ENCODE measurements at regions not wholly inside any gene's neighbourhood (a gene's known extent, or its start where the extent isn't known, plus 50 kb on each side); places are given as distances from the start of the nearest gene placed in this dataset.

DNA sequence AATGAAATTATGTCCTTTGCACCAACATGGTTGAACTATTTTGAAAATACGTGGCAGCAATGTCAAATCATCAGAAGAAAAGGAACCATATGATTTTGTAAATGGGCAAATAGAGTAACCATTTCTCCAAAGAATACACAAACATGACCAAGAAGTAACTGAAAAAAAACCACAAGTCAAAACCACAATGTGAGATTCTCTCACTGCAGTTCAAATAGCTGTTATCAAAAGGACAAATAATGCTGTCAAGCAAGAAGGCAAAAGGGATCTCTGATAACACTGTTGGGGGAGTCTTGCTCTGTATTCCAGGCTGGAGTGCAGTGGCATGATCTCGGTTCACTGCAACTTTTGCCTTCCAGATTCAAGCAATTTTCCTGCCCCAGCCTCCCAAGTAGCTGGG is 170.7 kb upstream of the XIST start:
- no peak overlapping the region for H3K4me3 ChIP-seq (replicated peaks in 1 of 4; ENCODE audit: control extremely low read depth in 1 of 4, insufficient read depth in 1 of 4, low read depth in 3 of 4, low read length in 4 of 4)
- no peaks in the 10 kb centered on the region for H3K9me3 ChIP-seq (ENCODE audit: control insufficient read depth, insufficient read depth, low read depth, low read length)

DNA sequence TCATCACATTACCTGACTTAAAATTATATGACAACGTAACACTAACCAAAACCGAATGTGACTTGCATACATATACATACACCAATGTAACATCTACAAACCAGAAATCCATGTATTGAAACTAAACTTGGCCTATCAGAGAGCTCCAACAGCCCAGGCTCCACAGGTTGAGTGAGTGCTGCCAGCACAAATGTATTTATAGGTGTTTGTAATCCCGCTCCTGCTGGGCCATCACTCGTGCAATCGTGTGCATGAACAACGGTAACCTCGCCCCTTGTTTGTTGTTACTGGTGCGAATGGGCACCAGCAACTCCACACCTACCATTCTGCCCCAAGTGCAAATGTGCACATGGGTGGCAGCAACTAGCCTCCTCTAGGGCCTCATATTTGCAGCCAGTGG is 165.7 kb upstream of the XIST start:
- no peak overlapping the region for H3K4me3 ChIP-seq (replicated peaks in 1 of 4; ENCODE audit: control extremely low read depth in 1 of 4, insufficient read depth in 1 of 4, low read depth in 3 of 4, low read length in 4 of 4)
- no peak for DNase-seq (ENCODE audit: low read depth in 2 of 2)
- no peaks in the 10 kb centered on the region for H3K27me3 ChIP-seq (ENCODE audit: control insufficient read depth, insufficient read depth, low read length)
- no peak overlapping the region for H3K4me2 ChIP-seq (ENCODE audit: extremely low read depth, insufficient read depth, low read length)
- no peaks in the 10 kb centered on the region for H3K4me1 ChIP-seq (ENCODE audit: control insufficient read depth, extremely low read depth, insufficient read depth, low read length)
- H3K27ac ChIP-seq (ENCODE audit: insufficient read depth, low read length), result no peak overlapping the region
- no peak overlapping the region for H2AFZ ChIP-seq (ENCODE audit: low read length)
- no peaks in the 10 kb centered on the region for H3K9me3 ChIP-seq (ENCODE audit: control insufficient read depth, insufficient read depth, low read depth, low read length)
- H4K20me1 ChIP-seq (ENCODE audit: control insufficient read depth, extremely low read depth, insufficient read depth, low read length), result no peaks in the 10 kb centered on the region
- no peaks in the 10 kb centered on the region for H3K79me2 ChIP-seq (ENCODE audit: control insufficient read depth, insufficient read depth, low read length)
- TF ChIP-seq, protein P1, sequence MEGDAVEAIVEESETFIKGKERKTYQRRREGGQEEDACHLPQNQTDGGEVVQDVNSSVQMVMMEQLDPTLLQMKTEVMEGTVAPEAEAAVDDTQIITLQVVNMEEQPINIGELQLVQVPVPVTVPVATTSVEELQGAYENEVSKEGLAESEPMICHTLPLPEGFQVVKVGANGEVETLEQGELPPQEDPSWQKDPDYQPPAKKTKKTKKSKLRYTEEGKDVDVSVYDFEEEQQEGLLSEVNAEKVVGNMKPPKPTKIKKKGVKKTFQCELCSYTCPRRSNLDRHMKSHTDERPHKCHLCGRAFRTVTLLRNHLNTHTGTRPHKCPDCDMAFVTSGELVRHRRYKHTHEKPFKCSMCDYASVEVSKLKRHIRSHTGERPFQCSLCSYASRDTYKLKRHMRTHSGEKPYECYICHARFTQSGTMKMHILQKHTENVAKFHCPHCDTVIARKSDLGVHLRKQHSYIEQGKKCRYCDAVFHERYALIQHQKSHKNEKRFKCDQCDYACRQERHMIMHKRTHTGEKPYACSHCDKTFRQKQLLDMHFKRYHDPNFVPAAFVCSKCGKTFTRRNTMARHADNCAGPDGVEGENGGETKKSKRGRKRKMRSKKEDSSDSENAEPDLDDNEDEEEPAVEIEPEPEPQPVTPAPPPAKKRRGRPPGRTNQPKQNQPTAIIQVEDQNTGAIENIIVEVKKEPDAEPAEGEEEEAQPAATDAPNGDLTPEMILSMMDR (conservative IDR thresholded peaks at IDR 0.05 in 1 of 2, IDR thresholded peaks at IDR 0.05 in 1 of 2; ENCODE audit: low read depth in 1 of 2, low read length in 2 of 2), result no peak
- TF ChIP-seq EZH2 (IDR thresholded peaks at IDR 0.05; ENCODE audit: low read length, missing control alignments), result no peak
- H3K9ac ChIP-seq (ENCODE audit: insufficient read depth, low read length), result no peak overlapping the region
- no peaks in the 10 kb centered on the region for H3K36me3 ChIP-seq (ENCODE audit: control insufficient read depth, insufficient read depth, low read length)

More for the DNA sequence above, 170.7 kb upstream of the XIST start:
- H3K27me3 ChIP-seq (ENCODE audit: control insufficient read depth, insufficient read depth, low read length), result no peaks in the 10 kb centered on the region
- no peak for TF ChIP-seq EZH2 (IDR thresholded peaks at IDR 0.05; ENCODE audit: low read length, missing control alignments)
- TF ChIP-seq, protein P1 (conservative IDR thresholded peaks at IDR 0.05 in 1 of 2, IDR thresholded peaks at IDR 0.05 in 1 of 2; ENCODE audit: low read depth in 1 of 2, low read length in 2 of 2), result no peak
- H3K79me2 ChIP-seq (ENCODE audit: control insufficient read depth, insufficient read depth, low read length), result no peaks in the 10 kb centered on the region
- H3K9ac ChIP-seq (ENCODE audit: insufficient read depth, low read length), result no peak overlapping the region
- no peak overlapping the region for H3K4me2 ChIP-seq (ENCODE audit: extremely low read depth, insufficient read depth, low read length)
- no peak overlapping the region for H3K27ac ChIP-seq (ENCODE audit: insufficient read depth, low read length)
- no peak overlapping the region for H2AFZ ChIP-seq (ENCODE audit: low read length)
- no peak for DNase-seq (ENCODE audit: low read depth in 2 of 2)
- no peaks in the 10 kb centered on the region for H3K4me1 ChIP-seq (ENCODE audit: control insufficient read depth, extremely low read depth, insufficient read depth, low read length)
- H3K36me3 ChIP-seq (ENCODE audit: control insufficient read depth, insufficient read depth, low read length), result no peaks in the 10 kb centered on the region
- no peaks in the 10 kb centered on the region for H4K20me1 ChIP-seq (ENCODE audit: control insufficient read depth, extremely low read depth, insufficient read depth, low read length)

DNA sequence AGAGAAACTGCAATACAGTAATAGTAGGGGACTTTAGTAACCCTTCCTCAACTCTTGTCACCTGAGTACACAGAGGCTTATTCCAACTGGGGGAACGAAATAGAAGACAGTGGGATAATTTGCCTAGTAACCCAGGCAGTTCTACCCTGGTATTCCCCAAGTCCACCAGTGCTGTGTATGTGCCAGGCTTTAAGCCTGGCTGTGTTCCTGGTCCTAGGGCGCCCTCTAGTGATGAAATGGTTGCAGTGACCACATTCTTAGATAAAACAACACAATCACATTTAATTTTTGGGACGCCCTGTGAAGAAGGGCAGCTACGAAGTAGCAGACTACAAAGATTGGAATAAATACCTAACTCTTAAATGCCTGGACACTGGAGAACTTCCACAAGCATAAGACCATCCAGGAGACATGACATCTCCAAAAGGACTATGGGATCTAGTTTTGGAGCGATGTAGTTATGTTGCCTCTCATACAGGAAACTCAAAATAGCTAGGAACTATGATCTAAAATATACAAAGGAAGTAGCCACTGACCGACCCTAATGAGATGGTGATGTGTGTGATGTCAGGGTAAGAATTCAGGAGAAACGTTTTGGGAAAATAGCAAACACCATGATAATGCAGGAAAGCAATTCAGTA is 163.0 kb upstream of the XIST start:
- DNase-seq (ENCODE audit: low read depth in 2 of 2), result peak; percentile 60 to 75
- no peaks in the 10 kb centered on the region for H3K9me3 ChIP-seq (ENCODE audit: control insufficient read depth, insufficient read depth, low read depth, low read length)
- H2AFZ ChIP-seq (ENCODE audit: low read length), result no peak overlapping the region
- H4K20me1 ChIP-seq (ENCODE audit: control insufficient read depth, extremely low read depth, insufficient read depth, low read length), result no peaks in the 10 kb centered on the region
- H3K4me3 ChIP-seq (replicated peaks in 1 of 4; ENCODE audit: control extremely low read depth in 1 of 4, insufficient read depth in 1 of 4, low read depth in 3 of 4, low read length in 4 of 4), result no peak overlapping the region
- no peak overlapping the region for H3K4me2 ChIP-seq (ENCODE audit: extremely low read depth, insufficient read depth, low read length)
- TF ChIP-seq, protein P1 (conservative IDR thresholded peaks at IDR 0.05 in 1 of 2, IDR thresholded peaks at IDR 0.05 in 1 of 2; ENCODE audit: low read depth in 1 of 2, low read length in 2 of 2), result peak; percentile 52 to 61
- TF ChIP-seq EZH2 (IDR thresholded peaks at IDR 0.05; ENCODE audit: low read length, missing control alignments), result no peak
- no peak overlapping the region for H3K9ac ChIP-seq (ENCODE audit: insufficient read depth, low read length)
- H3K27me3 ChIP-seq (ENCODE audit: control insufficient read depth, insufficient read depth, low read length), result no peaks in the 10 kb centered on the region
- H3K79me2 ChIP-seq (ENCODE audit: control insufficient read depth, insufficient read depth, low read length), result no peaks in the 10 kb centered on the region
- H3K4me1 ChIP-seq (ENCODE audit: control insufficient read depth, extremely low read depth, insufficient read depth, low read length), result no peaks in the 10 kb centered on the region
- no peak overlapping the region for H3K27ac ChIP-seq (ENCODE audit: insufficient read depth, low read length)
- H3K36me3 ChIP-seq (ENCODE audit: control insufficient read depth, insufficient read depth, low read length), result no peaks in the 10 kb centered on the region
